ENCODE measurements at regions not wholly inside any gene's neighbourhood (a gene's known extent, or its start where the extent isn't known, plus 50 kb on each side); places are given as distances from the start of the nearest gene placed in this dataset.

- Histone ChIP-seq H3K27ac (replicated peaks) (no peak overlapping the region), H3K4me1 (no peaks in the 10 kb centered on the region), H3K4me3 (no peak overlapping the region), H3K9me3 (replicated peaks) (peaks cover 10% of the 10 kb centered on the region), H3K27me3 (ENCODE audit: low read depth) (peaks cover 17% of the 10 kb centered on the region), H3K36me3 (no peaks in the 10 kb centered on the region)
- no peak for DNase-seq
- TF ChIP-seq CTCF (IDR thresholded peaks at IDR 0.05; ENCODE audit: borderline replicate concordance): no peak
- intact Hi-C loops (cut with micrococcal nuclease): no loop called here
Observed at GRCh38 chr11:44376423-44376822, 66.5 kb upstream of the ALX4 start.

GRCh38 chr11:44377121-44377520 lies 67.2 kb upstream of the ALX4 start:
- Histone ChIP-seq H3K4me3 (no peak overlapping the region), H3K4me1 (no peaks in the 10 kb centered on the region), H3K27me3 (ENCODE audit: low read depth) (peaks cover 23% of the 10 kb centered on the region), H3K36me3 (no peaks in the 10 kb centered on the region), H3K27ac (replicated peaks) (no peak overlapping the region), H3K9me3 (replicated peaks) (peaks cover 10% of the 10 kb centered on the region)
- no peak for TF ChIP-seq CTCF (IDR thresholded peaks at IDR 0.05; ENCODE audit: borderline replicate concordance)
- no peak for DNase-seq
- intact Hi-C loops (cut with micrococcal nuclease): no loop called here

GRCh38 chr11:44377914-44378321 lies 68.0 kb upstream of the ALX4 start:
- no peak for TF ChIP-seq CTCF (IDR thresholded peaks at IDR 0.05; ENCODE audit: borderline replicate concordance)
- intact Hi-C loops (cut with micrococcal nuclease): no loop called here
- H3K36me3 ChIP-seq: no peaks in the 10 kb centered on the region
- H3K27me3 ChIP-seq (ENCODE audit: low read depth): peaks cover 25% of the 10 kb centered on the region
- no peak overlapping the region for H3K27ac ChIP-seq (replicated peaks)
- no peak overlapping the region for H3K4me3 ChIP-seq
- H3K4me1 ChIP-seq: no peaks in the 10 kb centered on the region
- H3K9me3 ChIP-seq (replicated peaks): peaks cover 10% of the 10 kb centered on the region
- DNase-seq: no peak

- no peak overlapping the region for H3K4me3 ChIP-seq
- no peaks in the 10 kb centered on the region for H3K36me3 ChIP-seq
- intact Hi-C loops (cut with micrococcal nuclease): no loop called here
- H3K27me3 ChIP-seq (ENCODE audit: low read depth): peaks cover 25% of the 10 kb centered on the region
- TF ChIP-seq CTCF (IDR thresholded peaks at IDR 0.05; ENCODE audit: borderline replicate concordance): no peak
- no peaks in the 10 kb centered on the region for H3K4me1 ChIP-seq
- H3K9me3 ChIP-seq (replicated peaks): peaks cover 10% of the 10 kb centered on the region
- no peak for DNase-seq
- no peak overlapping the region for H3K27ac ChIP-seq (replicated peaks)
Observed at GRCh38 chr11:44379141-44380008, 69.4 kb upstream of the ALX4 start.

- Histone ChIP-seq H3K9me3 (replicated peaks) (peaks cover 10% of the 10 kb centered on the region), H3K27ac (replicated peaks) (no peak overlapping the region), H3K36me3 (no peaks in the 10 kb centered on the region), H3K4me1 (no peaks in the 10 kb centered on the region), H3K27me3 (ENCODE audit: low read depth) (peaks cover 25% of the 10 kb centered on the region), H3K4me3 (no peak overlapping the region)
- DNase-seq: no peak
- no peak for TF ChIP-seq CTCF (IDR thresholded peaks at IDR 0.05; ENCODE audit: borderline replicate concordance)
- intact Hi-C loops (cut with micrococcal nuclease): no loop called here
Observed at GRCh38 chr11:44380009-44380313, 70.0 kb upstream of the ALX4 start.

All from left ventricle myocardium inferior (tissue), 1 donor.